ENCODE measurements at regions not wholly inside any gene's neighbourhood (a gene's known extent, or its start where the extent isn't known, plus 50 kb on each side); places are given as distances from the start of the nearest gene placed in this dataset.
"Not testable (repeated sequence)": the region's sequence is repeated elsewhere in the genome, so short reads cannot be mapped to it uniquely, and the experiment has no call there.

DNA sequence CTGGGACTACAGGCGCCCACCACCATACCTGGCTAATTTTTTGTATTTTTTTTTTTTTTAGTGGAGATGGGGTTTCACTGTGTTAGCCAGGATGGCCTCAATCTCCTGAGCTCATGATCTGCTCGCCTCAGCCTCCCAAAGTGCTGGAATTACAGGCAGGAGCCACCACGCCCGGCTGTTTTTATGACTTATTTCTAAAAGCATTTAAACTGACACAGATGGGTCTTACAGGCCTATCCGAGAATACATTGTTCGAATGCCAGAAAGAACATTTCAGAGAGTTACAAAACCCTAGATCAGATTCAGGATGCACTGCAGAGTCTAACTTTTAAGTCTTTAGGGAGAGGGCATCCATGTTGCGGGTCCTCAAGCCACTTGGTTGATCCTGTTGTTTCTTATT, 234.7 kb upstream of the MAF start:
- no peak overlapping the region for H3K4me3 ChIP-seq
- no peaks in the 10 kb centered on the region for H3K36me3 ChIP-seq
- H3K4me1 ChIP-seq (ENCODE audit: low read depth) = no peaks in the 10 kb centered on the region
- TF ChIP-seq, protein P1, sequence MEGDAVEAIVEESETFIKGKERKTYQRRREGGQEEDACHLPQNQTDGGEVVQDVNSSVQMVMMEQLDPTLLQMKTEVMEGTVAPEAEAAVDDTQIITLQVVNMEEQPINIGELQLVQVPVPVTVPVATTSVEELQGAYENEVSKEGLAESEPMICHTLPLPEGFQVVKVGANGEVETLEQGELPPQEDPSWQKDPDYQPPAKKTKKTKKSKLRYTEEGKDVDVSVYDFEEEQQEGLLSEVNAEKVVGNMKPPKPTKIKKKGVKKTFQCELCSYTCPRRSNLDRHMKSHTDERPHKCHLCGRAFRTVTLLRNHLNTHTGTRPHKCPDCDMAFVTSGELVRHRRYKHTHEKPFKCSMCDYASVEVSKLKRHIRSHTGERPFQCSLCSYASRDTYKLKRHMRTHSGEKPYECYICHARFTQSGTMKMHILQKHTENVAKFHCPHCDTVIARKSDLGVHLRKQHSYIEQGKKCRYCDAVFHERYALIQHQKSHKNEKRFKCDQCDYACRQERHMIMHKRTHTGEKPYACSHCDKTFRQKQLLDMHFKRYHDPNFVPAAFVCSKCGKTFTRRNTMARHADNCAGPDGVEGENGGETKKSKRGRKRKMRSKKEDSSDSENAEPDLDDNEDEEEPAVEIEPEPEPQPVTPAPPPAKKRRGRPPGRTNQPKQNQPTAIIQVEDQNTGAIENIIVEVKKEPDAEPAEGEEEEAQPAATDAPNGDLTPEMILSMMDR (IDR thresholded peaks at IDR 0.05; ENCODE audit: low read depth, low read length) = no peak
- no peaks in the 10 kb centered on the region for H3K27me3 ChIP-seq
- H3K9me3 ChIP-seq (ENCODE audit: low read depth) = no peaks in the 10 kb centered on the region
- no peak for DNase-seq (ENCODE audit: low read depth in 1 of 2, low spot score in 1 of 2)
- H3K27ac ChIP-seq = no peak overlapping the region

DNA sequence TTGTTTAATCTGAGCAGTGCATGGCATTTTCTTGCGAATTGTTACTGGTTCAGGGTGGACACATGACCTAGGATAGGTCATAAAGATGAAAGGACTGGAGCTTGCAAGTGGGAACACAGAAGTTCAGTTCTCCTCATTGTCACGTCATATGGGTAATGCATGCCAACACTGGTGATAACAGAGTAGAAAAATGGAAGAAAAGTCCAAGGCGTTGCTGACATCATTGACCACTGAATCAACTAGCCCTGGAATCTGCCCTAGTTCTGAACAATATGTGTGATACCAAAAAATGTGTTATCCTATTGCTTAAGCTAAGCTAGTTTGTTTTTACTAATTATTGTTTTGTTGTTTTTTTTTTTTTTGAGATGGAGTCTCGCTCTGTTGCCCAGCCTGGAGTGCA, 234.2 kb upstream of the MAF start:
- Histone ChIP-seq H3K4me1 (ENCODE audit: low read depth) (no peaks in the 10 kb centered on the region), H3K4me3 (no peak overlapping the region), H3K27ac (no peak overlapping the region), H3K9me3 (ENCODE audit: low read depth) (no peaks in the 10 kb centered on the region), H3K27me3 (no peaks in the 10 kb centered on the region), H3K36me3 (no peaks in the 10 kb centered on the region)
- TF ChIP-seq, protein P1 (IDR thresholded peaks at IDR 0.05; ENCODE audit: low read depth, low read length) = no peak
- no peak for DNase-seq (ENCODE audit: low read depth in 1 of 2, low spot score in 1 of 2)

DNA sequence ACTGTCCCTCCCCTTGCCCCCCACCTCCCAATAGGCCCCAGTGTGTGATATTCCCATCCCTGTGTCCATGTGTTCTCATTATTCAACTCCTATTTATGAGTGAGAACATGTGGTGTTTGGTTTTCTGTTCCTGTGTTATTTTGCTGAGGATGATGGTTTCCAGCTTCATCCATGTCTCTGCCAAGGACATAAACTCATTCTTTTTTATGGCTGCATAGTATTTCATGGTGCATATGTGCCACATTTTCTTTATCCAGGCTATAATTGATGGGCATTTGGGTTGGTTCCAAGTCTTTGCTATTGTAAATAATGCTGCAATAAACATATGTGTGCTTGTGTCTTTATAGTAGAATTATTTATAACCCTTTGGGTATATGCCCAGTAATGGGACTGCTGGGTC, 233.5 kb upstream of the MAF start:
- DNase-seq (ENCODE audit: low read depth in 1 of 2, low spot score in 1 of 2); H3K4me3 ChIP-seq; H3K27me3 ChIP-seq; H3K9me3 ChIP-seq (ENCODE audit: low read depth); H3K27ac ChIP-seq; H3K4me1 ChIP-seq (ENCODE audit: low read depth); H3K36me3 ChIP-seq: not testable (repeated sequence)

DNA sequence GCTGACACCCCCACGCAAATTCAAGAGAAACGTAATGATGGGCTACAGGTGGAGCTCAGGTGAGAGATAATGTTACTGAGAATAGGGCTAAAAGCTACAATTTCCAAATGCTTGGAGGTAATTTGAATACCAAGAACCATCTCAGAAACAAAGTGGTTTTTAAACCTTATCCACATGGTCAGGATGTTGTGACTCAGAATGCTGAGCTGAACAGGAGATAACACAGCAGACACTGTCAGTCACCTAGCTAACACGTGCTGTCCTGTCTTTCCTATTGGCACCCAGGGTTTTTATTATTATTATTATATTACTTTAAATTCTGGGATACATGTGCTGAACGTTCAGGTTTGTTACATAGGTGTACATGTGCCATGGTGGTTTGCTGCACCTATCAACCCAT, 233.0 kb upstream of the MAF start:
- H3K27ac ChIP-seq = no peak overlapping the region
- H3K36me3 ChIP-seq = no peaks in the 10 kb centered on the region
- H3K9me3 ChIP-seq (ENCODE audit: low read depth) = no peaks in the 10 kb centered on the region
- H3K4me3 ChIP-seq = no peak overlapping the region
- no peaks in the 10 kb centered on the region for H3K4me1 ChIP-seq (ENCODE audit: low read depth)
- no peak for DNase-seq (ENCODE audit: low read depth in 1 of 2, low spot score in 1 of 2)
- H3K27me3 ChIP-seq = no peaks in the 10 kb centered on the region
- TF ChIP-seq, protein P1 (IDR thresholded peaks at IDR 0.05; ENCODE audit: low read depth, low read length) = no peak

DNA sequence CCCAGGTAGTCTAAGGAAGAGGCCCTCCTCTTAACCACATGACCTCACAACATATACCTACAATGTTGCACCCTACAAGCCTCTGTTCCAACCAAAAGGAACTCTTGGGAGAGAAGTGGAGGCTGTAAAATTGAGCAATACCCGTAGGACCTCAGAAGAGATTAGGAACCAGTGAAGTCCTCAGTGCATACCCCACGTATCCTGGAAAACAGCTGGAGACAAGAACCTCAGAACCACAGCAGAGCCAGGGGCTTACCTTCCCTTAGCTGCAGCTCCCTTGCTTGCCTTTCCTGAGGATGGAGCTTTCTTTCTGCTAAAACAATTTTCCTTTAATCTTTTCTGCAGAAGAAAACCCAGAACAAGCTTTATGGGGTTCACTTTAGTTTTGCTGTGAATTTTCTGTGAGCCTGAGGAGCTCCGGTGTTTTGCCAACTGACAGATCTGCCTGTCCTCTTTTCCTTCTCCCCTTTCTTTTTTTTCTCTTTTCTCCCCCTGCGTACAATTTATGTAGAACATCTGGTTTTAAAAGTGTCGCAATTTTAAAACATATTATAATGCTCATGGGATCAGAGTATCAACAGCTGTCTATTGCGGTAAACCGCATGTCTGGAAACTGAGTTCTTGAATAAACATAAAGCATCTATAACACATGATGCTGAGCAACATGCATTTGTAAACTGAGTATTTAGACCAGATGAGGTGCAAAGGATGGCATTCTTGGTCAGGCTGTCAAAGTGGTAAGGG, 226.4 kb upstream of the MAF start:
- Histone ChIP-seq H3K4me1 (ENCODE audit: low read depth) (no peaks in the 10 kb centered on the region), H3K27me3 (peaks cover 7% of the 10 kb centered on the region), H3K36me3 (no peaks in the 10 kb centered on the region), H3K9me3 (ENCODE audit: low read depth) (no peaks in the 10 kb centered on the region), H3K27ac (no peak overlapping the region), H3K4me3 (no peak overlapping the region)
- DNase-seq (ENCODE audit: low read depth in 1 of 2, low spot score in 1 of 2) = peak in 1 of 2 donors; percentile 4
- TF ChIP-seq, protein P1 (IDR thresholded peaks at IDR 0.05; ENCODE audit: low read depth, low read length) = no peak

DNA sequence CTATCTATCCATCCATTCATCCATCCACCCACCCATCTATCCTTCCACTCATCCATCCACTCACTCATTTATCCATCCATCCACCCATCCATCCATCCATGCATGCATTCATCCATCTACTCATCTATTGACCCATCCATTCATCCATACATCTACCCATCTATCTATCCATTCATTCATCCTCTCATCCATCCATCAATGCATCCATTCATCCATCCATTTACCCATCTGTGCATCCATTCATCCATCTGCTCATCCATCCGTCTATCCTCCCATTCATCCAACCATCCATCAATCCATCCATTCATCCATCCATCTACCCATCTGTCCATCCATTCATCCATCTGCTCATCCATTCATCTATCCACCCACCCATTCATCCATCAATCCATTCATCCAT, 224.5 kb upstream of the MAF start:
- Histone ChIP-seq H3K27ac (no peak overlapping the region), H3K4me3 (no peak overlapping the region), H3K36me3 (no peaks in the 10 kb centered on the region), H3K27me3 (peaks cover 7% of the 10 kb centered on the region), H3K9me3 (ENCODE audit: low read depth) (no peaks in the 10 kb centered on the region), H3K4me1 (ENCODE audit: low read depth) (no peaks in the 10 kb centered on the region)
- TF ChIP-seq, protein P1 (IDR thresholded peaks at IDR 0.05; ENCODE audit: low read depth, low read length) = no peak
- no peak for DNase-seq (ENCODE audit: low read depth in 1 of 2, low spot score in 1 of 2)
